ENCODE measurements at regions not wholly inside any gene's neighbourhood (a gene's known extent, or its start where the extent isn't known, plus 50 kb on each side); places are given as distances from the start of the nearest gene placed in this dataset.
"Not testable (repeated sequence)": the region's sequence is repeated elsewhere in the genome, so short reads cannot be mapped to it uniquely, and the experiment has no call there.

DNA sequence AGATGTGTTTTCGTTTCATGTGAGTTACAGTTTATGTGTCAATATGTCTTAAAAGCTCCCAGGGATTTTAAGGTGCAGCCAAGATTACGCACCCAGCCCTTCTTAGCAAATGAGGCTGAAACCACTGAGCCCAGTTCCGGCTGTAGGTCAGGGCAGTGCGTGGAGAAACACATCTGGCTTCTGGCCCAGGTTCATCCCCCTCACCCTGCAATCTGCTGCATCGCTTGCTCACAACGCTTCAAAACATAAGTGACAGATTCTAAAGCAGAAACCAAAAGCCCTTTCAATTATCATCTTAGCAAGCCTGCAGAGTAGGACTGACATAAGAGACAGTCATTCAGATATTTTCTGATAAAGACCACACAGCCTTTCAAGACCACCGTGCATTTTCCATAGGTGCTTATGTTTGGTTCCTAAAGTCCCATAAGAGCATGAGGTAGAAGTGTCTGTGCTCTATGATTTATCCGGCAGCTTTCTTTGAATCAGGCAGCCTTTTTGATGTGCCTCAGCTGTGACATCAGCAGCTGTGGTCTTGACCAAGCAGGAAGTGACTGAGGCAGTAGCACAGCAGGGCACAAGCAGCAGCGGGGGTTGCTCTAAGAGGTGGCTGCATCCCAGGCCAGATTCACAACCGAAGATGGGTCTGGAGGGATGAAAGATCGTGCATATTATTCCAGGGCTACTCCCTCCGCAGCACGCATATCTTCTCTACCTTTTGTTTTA is 72.1 kb upstream of the LYZL2 start:
- DNase-seq (ENCODE audit: low read depth in 2 of 2) = peak in 1 of 2 donors; percentile 58

DNA sequence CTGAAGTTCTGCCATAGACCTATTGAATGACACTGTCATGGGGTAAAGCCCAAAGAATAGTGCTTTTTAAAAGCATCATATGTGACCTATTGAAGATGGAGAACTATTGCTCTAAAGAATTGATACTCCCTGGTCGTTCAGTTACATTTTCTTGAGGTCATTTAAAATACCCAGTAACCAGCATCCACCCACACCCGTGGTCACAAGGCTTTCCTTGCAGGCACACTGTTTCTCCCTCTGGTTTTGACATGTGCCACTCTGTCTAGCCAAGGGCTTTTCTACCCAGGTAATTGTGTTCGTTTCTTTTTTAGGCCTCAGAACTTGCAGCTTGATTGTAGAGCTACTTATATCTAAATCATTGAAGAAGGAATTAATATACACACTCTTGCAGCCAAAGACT is 68.3 kb upstream of the LYZL2 start:
- DNase-seq (ENCODE audit: low read depth in 2 of 2) = no peak

DNA sequence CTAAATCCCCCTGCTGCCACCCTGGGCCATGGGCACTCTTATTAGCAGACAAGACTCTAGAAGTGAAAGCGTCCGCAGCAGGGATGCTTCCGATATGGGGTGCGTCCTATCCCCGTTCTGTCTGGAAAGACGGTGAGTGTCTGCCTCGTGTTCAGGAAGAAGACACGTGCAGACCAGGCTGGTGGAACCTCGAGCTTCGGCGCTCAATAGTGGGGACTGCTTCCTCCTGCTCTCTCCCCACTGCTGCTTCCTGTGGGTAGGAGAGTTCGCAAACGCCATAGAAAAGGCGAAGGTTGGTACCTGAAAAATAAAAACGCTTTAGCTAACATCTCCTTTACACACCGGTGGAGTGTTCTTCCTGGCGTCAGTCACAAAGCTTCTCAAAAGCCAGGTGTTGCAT is 67.7 kb upstream of the LYZL2 start:
- DNase-seq (ENCODE audit: low read depth in 2 of 2) = not testable (repeated sequence)

DNA sequence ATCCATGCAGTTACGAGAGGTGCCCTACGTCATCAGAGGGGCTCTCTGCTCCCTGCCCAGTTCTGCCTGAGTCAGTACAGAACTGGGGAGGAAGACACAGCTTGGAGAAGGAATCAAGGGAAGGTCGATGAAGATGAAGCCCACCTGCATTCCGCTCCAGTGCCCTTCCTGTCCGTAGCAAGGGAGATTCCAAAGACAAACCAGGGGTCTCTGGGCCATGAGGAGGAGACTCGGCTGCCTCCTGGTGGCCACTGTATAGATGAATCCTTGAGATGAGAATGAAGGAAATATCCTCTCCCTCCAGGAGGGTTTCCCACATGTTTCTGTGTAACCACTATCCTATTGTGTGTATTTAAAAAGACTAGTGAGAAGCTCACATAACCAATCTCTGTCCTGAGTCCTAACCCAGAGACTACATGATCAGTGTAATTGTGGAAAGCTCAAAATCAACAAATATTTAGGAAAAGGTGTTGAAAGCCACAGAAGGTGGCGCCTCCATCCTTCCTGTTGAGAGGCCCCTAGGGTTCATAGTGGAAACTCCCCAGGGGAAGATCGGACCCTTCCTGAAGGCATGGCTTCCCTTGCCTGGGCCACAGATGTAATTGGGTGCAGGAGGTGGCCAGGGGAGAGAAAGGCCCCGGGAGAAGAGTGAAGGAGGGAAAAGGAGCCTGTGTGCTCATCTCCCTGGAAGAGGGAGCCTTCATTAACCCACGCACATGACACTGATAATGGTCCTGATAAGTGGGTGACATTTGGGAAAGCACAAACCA is 67.0 kb upstream of the LYZL2 start:
- DNase-seq (ENCODE audit: low read depth in 2 of 2) = not testable (repeated sequence)

DNA sequence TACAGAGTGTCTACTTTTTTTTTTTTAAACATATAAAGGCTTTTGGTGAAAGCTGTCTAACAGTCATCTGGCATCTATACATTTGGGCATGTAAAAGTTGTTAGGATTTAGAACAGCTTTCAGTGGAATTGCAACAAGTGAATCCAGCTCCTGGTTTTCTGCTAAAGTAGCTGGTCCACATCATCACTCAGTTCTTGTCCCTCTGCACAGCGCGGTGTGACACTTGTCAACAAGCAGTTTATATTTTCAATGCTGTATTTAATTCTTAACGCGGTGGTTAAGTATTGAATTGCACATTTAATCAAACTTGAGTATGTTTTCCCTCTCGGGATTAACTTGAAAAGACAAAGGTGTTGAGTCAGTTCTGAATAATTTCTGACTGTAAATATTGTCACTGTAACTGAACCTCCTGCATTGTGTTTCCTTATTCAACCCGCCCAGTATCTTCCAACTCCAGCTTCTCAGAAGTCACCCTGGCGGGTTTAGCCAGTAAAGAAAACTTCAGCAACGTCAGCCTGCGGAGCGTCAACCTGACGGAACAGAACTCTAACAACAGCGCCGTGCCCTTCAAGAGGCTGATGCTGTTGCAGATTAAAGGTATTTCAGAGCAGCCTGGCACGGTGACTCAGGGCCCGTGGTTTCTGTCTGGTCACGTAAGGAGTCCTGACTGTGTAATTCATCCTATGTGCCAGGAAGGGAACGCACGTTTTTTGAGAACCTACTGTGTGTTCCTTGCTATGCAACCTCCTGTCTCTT is 66.1 kb upstream of the LYZL2 start:
- peak; percentile 54 to 72 for DNase-seq (ENCODE audit: low read depth in 2 of 2)

DNA sequence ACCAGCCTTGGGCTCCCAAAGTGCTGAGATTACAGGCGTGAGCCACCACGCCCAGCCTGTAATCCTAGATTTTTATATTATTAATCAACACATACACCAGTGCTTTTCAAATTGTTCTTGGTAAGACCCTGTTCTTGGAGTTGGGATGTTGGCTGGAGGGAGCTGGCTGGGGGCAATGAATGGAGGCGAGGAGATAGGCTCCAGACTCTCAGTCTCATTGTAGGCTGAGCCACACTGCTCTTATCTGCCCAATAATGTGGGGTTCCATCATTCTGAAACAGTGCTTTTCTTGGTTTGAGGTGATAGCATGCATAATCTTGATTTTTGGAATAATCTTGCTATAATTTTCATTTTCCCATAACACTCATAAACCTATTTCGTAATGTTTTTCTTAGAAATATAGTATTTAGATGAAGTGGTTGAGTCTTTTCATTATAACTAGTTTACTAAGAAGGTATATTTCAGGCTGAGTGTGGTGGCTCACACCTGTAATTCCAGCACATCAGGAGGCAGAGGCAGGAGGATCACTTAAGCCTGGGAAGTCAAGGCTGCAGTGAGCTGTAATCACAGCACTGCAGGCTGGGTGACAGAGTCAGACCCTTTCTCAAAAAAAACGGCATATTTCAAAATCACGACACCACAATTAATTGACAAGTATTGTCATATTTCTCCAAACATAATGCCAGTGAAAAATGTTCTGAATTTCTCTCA is 65.1 kb upstream of the LYZL2 start:
- no peak for DNase-seq (ENCODE audit: low read depth in 2 of 2)

DNA sequence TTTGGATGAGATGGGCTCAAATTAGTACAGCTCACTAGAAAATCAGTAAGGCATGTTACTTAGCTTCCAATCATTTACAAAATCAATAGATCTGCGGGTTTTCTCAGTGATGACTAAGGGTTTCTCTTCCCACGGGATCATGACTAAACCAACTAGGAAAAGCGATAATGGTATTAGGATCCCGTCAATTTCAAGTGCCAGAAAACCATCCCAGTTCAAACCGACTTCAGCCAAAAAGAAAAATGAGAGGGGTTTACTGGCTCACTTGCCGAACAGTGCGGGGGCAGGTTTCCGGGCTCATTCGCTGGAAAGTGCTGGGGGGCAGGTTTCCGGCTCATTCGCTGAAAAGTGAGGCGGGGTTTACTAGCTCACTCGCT is 62.1 kb upstream of the LYZL2 start:
- no peak for DNase-seq (ENCODE audit: low read depth in 2 of 2)

DNA sequence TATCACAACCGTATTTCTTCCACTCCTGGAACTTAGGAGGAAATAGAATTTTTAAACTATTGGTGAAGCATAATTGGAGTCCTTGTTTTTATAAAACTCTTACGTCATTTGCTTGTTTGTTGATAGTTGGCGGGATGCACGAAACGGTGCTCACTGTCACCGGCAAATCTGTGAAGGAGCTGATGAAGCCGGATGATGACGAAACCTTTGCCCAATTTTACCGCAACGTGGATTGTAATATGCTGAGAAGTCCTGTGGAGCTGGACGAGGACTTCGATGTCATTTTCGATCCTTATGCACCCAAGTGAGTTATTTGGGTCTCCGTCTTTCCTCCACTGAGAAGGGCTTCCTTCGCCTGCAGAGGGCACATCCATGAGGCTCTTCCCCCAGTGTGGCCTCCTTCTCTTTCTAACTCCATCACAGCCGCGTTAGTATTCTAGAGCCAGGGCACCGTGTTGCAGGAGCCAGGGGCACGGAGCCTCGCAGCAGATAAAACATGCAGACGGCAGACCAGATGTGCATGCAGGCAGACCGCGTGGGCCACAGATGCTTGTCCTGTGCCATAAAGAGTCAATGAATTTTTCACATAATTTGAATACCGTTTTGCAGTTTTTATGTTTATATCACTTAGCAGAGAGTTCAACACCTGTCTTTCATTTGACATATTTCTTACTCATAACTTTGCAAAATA is 61.5 kb upstream of the LYZL2 start:
- DNase-seq (ENCODE audit: low read depth in 2 of 2) = not testable (repeated sequence)

DNA sequence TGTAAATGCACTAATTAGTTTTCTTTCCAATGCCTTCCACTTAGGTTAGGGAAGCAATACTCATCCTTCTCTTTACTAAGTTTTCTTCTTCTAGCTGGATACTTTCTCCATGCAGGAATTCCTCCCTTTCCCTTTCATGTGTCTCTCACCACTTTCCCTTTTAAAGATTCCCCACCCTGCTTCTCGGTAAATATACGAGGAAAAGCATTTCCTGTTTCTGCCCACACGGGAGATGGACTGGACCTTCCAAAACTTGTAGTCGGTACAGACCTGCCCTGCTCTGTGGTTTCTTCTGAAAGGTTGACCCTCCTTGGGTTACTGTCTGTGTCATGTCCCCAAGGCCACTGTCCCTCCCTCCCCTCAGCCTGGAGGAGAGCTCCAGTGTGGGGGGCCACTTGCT is 58.9 kb upstream of the LYZL2 start:
- DNase-seq (ENCODE audit: low read depth in 2 of 2) = no peak

DNA sequence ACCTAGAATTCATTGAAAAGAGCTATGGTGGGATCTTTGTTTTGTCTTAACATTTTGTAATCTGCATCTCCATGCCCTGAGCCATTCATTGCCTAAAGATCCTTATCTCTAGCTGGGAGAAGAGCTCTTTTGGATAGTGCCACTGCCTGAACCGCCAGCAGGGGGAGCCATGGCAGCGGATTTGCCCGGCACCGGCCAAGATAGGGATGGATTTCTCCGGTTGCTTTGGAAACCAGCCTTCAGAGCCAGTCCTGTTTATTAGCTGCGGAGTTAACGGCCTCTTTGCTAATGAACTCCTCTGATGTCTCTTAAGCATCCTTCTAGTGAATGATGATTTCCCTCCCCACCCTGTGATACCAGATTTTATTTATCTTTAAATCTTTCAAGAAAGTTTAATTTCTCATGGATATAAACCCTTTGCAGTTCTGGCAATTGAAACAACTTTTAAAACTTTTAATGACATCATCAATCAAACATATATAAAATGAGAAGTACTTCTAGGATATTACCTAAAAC is 58.2 kb upstream of the LYZL2 start:
- peak; percentile 48 to 53 for DNase-seq (ENCODE audit: low read depth in 2 of 2)

DNA sequence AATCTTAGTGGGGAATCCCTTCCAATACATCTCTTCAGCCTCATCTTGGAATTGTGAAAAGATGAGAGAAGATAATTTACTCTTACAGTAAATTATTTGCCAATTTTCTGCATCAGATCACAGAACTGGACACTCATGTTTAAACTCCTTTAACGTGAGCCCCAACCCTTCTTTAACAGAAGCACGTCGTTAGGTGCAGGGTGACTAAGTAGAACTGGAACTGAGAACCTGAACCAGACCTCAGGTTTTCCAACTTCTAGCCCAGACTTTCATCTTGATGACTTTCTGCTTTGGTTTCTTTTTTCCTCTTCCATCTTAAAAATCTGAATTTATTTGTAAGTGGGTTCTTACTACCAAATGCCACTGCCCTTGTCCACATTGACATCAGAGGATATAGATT is 57.2 kb upstream of the LYZL2 start:
- DNase-seq (ENCODE audit: low read depth in 2 of 2) = no peak

DNA sequence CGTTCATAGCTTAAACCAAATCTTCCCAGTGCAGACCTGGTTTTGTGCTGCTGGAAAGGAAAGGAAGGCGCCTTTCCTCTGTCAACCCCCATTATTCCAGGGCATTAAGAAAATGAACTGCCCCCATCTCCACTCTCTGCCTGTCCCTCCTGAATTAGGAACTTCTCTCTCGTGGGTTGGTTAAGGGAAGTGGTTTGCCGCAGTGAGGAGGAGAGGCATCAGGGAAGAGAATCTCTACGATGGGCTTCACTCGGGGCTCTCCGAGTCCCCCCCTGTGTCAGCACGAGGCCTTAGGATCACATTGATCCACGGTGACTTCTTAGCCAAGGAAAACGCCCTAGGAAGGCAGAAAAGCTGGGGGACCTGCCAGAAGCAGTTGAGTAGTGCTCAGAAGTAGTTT is 53.9 kb upstream of the LYZL2 start:
- no peak for DNase-seq (ENCODE audit: low read depth in 2 of 2)

DNA sequence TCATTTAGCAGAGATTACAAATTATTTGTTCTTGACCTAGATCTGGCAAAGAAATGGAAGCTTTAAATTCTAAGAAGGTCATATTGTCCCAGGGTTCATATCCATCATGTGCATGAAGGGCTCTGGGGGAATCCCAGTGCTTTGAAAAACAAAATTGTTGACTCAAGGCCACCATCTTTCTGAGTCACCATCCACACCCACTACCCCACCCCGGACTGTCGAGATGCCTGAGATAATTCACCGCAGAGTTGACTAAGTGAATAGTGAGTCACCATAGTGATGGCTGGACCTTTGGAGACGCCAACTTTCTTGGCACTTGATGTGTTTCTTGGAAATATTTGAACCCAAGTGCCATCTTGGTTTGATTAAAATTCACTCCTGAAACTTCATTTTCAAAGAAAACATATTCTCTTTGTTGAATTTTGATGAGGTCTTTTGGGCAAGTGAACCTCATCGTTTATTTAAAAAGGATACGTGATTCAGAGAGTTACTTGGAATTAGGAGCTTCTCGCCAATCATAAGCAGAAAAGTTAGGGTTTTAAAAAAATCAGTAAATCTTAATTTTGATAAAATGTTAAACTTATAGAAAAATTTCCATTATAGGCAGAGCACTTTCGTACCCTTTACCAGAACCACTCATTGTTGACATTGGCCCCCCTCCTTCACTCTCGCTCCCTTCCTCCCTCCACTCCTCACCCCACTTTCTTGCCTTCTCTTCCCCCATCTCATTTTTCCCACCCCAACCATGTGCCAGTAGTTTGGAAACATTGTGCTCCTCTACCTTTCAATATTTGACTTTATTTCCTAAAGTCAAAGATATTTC is 53.0 kb upstream of the LYZL2 start:
- peak; percentile 41 to 65 for DNase-seq (ENCODE audit: low read depth in 2 of 2)

DNA sequence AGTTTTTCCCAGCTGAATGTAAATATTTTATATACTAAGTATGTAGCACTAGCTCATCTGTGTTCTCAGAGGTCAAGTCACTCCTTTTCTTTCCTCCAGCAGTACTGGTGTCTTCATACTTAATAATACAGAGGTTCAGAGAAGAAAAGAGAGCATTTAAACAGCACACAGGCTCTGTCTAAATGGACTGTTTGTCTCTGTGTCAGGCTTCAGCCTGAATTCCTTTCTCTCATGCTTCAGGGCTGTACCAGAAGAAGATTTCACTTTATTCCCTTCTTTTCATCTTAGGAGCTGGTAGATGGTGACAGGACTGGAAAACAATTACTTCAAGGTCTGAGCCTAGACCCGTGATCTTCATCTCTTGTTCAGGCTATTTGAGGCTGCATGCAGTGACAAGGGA is 51.4 kb upstream of the LYZL2 start:
- no peak for DNase-seq (ENCODE audit: low read depth in 2 of 2)

Measured in stimulated activated CD8-positive, alpha-beta memory T cell treated with anti-CD3 and anti-CD28 coated beads, Interleukin-15, amount 100 ng/mL, for 4 hours (primary cell).